ENCODE measurements at regions not wholly inside any gene's neighbourhood (a gene's known extent, or its start where the extent isn't known, plus 50 kb on each side); places are given as distances from the start of the nearest gene placed in this dataset.

DNA sequence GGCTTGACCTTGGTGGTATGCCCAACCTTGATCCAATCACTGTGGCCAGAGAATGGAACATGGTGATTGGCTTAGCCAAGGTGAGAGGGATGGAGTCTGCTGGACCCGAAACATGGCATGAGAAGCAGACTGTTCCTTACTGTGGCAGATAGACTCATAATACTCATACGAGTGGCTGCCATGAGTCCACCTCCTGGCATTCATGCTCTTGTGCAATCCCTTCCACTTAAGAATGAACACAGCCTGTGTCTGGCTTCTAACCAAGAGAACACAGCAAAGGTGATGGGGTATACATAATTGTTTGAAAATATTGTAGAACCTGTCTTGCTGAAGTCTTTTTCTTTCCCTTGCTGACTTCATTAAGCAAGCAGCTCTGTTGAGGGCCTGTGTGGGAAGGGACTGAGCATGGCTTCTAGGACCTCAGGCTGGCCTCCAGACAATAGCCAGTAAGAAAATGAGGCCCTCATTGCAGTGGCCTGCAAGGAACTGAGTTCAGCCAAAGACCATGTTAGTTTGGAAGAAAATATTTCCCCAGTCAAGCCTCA, 85.9 kb downstream of the ZNF281 start:
- no peak overlapping the region for H3K4me3 ChIP-seq (ENCODE audit: low read depth, low read length)
- no peak for TF ChIP-seq CTCF (IDR thresholded peaks at IDR 0.05; ENCODE audit: borderline replicate concordance, insufficient read depth, low read depth, low read length)

DNA sequence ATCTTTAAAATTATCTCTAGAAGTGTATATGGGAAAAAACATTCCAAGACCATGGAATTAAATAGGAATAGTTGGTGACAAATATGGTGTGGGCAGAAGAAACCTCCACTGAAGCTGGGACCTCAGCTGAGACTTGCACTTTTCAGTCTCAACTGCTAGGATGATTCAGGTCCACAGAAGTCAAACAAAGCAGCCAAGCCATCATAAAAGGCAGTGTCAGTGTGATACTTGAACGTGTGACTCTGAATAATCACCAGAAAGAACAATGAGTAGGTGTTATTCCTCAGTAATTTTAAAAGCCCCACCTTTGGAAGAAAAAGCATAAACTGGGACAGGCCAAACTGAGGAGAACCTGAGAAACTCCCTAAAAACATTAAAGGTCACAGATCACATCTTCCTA, 90.7 kb downstream of the ZNF281 start:
- H3K4me3 ChIP-seq (ENCODE audit: low read depth, low read length): no peak overlapping the region
- no peak for TF ChIP-seq CTCF (IDR thresholded peaks at IDR 0.05; ENCODE audit: borderline replicate concordance, insufficient read depth, low read depth, low read length)

DNA sequence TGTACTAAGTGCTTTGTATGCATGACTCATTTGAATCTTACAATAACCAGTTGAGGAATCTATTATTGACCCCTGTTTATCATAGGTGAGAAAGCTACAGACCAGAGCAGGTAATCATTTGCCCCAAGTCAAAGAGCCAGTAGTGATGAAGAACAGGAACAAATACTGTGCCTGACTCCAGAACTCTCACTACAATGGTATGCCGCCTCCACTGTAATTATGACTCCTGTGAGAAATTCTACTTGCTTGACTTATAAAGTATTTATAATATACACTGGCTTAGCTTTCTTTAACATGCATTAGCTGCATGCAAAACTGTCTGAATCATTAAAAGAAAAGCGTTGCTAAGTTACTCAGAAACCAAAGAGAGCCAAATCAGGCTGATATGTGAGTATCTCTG, 92.6 kb downstream of the ZNF281 start:
- H3K4me3 ChIP-seq (ENCODE audit: low read depth, low read length): no peak overlapping the region
- no peak for TF ChIP-seq CTCF (IDR thresholded peaks at IDR 0.05; ENCODE audit: borderline replicate concordance, insufficient read depth, low read depth, low read length)

GRCh38 chr1:200316148-200316803, 93.6 kb downstream of the ZNF281 start:
- no peak for TF ChIP-seq CTCF (IDR thresholded peaks at IDR 0.05; ENCODE audit: borderline replicate concordance, insufficient read depth, low read depth, low read length)
- H3K4me3 ChIP-seq (ENCODE audit: low read depth, low read length): no peak overlapping the region

DNA sequence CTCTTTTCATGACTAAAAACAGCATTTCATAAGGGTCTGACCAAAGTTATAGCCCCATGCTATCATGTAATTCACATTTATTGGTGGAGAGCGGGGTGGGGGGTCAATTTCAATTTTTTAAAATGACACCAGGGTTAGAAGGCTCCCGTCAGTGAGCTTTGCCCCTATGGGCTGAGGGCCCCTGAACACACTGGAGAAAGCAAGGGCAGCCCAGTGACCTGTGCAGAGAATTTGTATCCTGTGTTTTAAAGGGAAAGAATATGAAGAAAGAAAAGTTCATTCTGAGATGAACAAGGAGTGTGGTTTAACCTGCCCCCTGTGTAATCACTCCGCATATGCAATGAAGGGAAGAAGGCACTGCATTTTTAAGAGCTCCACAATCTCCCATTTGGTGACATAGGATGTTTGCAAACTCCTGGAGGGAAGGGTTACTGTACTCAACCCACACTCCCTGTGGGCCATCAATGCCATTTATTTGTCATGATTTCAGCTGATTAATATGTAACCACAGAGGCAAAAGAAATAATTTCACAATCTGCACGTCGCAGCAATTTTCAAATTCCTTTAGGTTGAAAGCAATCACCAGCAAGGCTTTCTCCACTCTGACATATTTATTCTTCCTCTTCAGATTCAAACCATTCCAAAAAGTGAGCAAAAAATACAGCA, 95.6 kb downstream of the ZNF281 start:
- TF ChIP-seq CTCF (IDR thresholded peaks at IDR 0.05; ENCODE audit: borderline replicate concordance, insufficient read depth, low read depth, low read length): no peak
- H3K4me3 ChIP-seq (ENCODE audit: low read depth, low read length): no peak overlapping the region

DNA sequence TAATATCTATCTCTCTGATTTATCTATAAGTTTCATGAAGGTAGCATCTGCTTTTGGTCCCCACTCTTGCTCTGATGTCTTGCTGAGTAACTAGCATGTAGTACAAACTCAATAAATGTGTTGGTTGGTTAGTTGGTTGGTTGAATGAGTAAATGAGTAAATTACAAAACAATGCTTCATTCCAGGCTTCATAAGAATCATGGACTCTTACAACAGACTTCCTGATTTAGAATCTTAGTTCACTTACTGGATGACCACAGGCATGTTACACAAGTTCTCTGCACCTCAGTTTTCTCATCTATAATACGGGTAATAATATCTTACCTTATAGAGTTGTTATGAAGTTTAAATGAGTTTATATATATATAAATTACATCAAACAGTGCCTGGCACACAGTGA, 98.6 kb downstream of the ZNF281 start:
- no peak for TF ChIP-seq CTCF (IDR thresholded peaks at IDR 0.05; ENCODE audit: borderline replicate concordance, insufficient read depth, low read depth, low read length)

GRCh38 chr1:200310824-200311223, 99.0 kb downstream of the ZNF281 start:
- no peak for TF ChIP-seq CTCF (IDR thresholded peaks at IDR 0.05; ENCODE audit: borderline replicate concordance, insufficient read depth, low read depth, low read length)
- H3K4me3 ChIP-seq (ENCODE audit: low read depth, low read length): no peak overlapping the region

More for the DNA sequence above, 98.6 kb downstream of the ZNF281 start:
- no peak overlapping the region for H3K4me3 ChIP-seq (ENCODE audit: low read depth, low read length)
